ENCODE measurements at regions not wholly inside any gene's neighbourhood (a gene's known extent, or its start where the extent isn't known, plus 50 kb on each side); places are given as distances from the start of the nearest gene placed in this dataset.

- no peaks in the 10 kb centered on the region for H3K9me3 ChIP-seq (ENCODE audit: low read length)
- no peak overlapping the region for H3K9ac ChIP-seq (ENCODE audit: low read length)
- H3K36me3 ChIP-seq (ENCODE audit: insufficient read depth, low read length): no peaks in the 10 kb centered on the region
- H2AFZ ChIP-seq (ENCODE audit: low read length): no peak overlapping the region
- no peak overlapping the region for H3K4me2 ChIP-seq (ENCODE audit: low read depth, low read length, poor library complexity, severe bottlenecking)
- H3K4me1 ChIP-seq (ENCODE audit: low read length): peaks cover 9% of the 10 kb centered on the region; the same call in 1 of the 2 replicates
- DNase-seq: no peak
- H3K27me3 ChIP-seq (ENCODE audit: low read length): no peaks in the 10 kb centered on the region
- no peak overlapping the region for H3K27ac ChIP-seq (ENCODE audit: low read length)
- no peak overlapping the region for H3K4me3 ChIP-seq (ENCODE audit: low read length)
- H4K20me1 ChIP-seq (ENCODE audit: insufficient read depth, low read depth, low read length): no peaks in the 10 kb centered on the region
- no peaks in the 10 kb centered on the region for H3K9me2 ChIP-seq (replicated peaks; ENCODE audit: insufficient read depth, low read length)
- no peaks in the 10 kb centered on the region for H3K79me2 ChIP-seq (ENCODE audit: low read length)
Observed at GRCh38 chr2:118312969-118313756, 224.9 kb downstream of the INSIG2 start.

- Histone ChIP-seq H3K9me3 (ENCODE audit: low read length) (no peaks in the 10 kb centered on the region), H3K9ac (ENCODE audit: low read length) (peak overlapping the region; percentile 63)
Observed at GRCh38 chr2:118310681-118311429, 222.6 kb downstream of the INSIG2 start.

GRCh38 chr2:118309946-118310680, 221.8 kb downstream of the INSIG2 start:
- H3K4me3 ChIP-seq (ENCODE audit: low read length): peak overlapping the region; percentile 62

More at GRCh38 chr2:118310681-118311429, 222.6 kb downstream of the INSIG2 start:
- no peaks in the 10 kb centered on the region for H3K79me2 ChIP-seq (ENCODE audit: low read length)
- H3K27ac ChIP-seq (ENCODE audit: low read length): no peak overlapping the region
- DNase-seq: no peak
- peak overlapping the region; percentile 64 for H3K4me2 ChIP-seq (ENCODE audit: low read depth, low read length, poor library complexity, severe bottlenecking)
- peak overlapping the region; percentile 62 for H3K4me3 ChIP-seq (ENCODE audit: low read length)
- no peaks in the 10 kb centered on the region for H3K36me3 ChIP-seq (ENCODE audit: insufficient read depth, low read length)
- H2AFZ ChIP-seq (ENCODE audit: low read length): peak overlapping the region; percentile 91; the same call in 1 of the 2 replicates
- H3K27me3 ChIP-seq (ENCODE audit: low read length): no peaks in the 10 kb centered on the region
- no peaks in the 10 kb centered on the region for H4K20me1 ChIP-seq (ENCODE audit: insufficient read depth, low read depth, low read length)
- no peaks in the 10 kb centered on the region for H3K9me2 ChIP-seq (replicated peaks; ENCODE audit: insufficient read depth, low read length)
- peaks cover 9% of the 10 kb centered on the region; the same call in 1 of the 2 replicates for H3K4me1 ChIP-seq (ENCODE audit: low read length)

GRCh38 chr2:118309257-118309945, 221.1 kb downstream of the INSIG2 start:
- peak overlapping the region; percentile 64 for H3K4me2 ChIP-seq (ENCODE audit: low read depth, low read length, poor library complexity, severe bottlenecking)
- H3K79me2 ChIP-seq (ENCODE audit: low read length): no peaks in the 10 kb centered on the region
- peak overlapping the region; percentile 63; the same call in 1 of the 2 replicates for H3K9ac ChIP-seq (ENCODE audit: low read length)
- H3K9me2 ChIP-seq (replicated peaks; ENCODE audit: insufficient read depth, low read length): no peaks in the 10 kb centered on the region
- peak overlapping the region; percentile 62 for H3K4me3 ChIP-seq (ENCODE audit: low read length)
- H3K27me3 ChIP-seq (ENCODE audit: low read length): no peaks in the 10 kb centered on the region
- H2AFZ ChIP-seq (ENCODE audit: low read length): peak overlapping the region; percentile 91
- no peaks in the 10 kb centered on the region for H4K20me1 ChIP-seq (ENCODE audit: insufficient read depth, low read depth, low read length)
- no peak overlapping the region for H3K27ac ChIP-seq (ENCODE audit: low read length)
- no peaks in the 10 kb centered on the region for H3K36me3 ChIP-seq (ENCODE audit: insufficient read depth, low read length)
- H3K4me1 ChIP-seq (ENCODE audit: low read length): peaks cover 9% of the 10 kb centered on the region; the same call in 1 of the 2 replicates
- no peaks in the 10 kb centered on the region for H3K9me3 ChIP-seq (ENCODE audit: low read length)
- no peak for DNase-seq

More at GRCh38 chr2:118309946-118310680, 221.8 kb downstream of the INSIG2 start:
- Histone ChIP-seq H3K36me3 (ENCODE audit: insufficient read depth, low read length) (no peaks in the 10 kb centered on the region), H3K27me3 (ENCODE audit: low read length) (no peaks in the 10 kb centered on the region), H3K4me2 (ENCODE audit: low read depth, low read length, poor library complexity, severe bottlenecking) (peak overlapping the region; percentile 64), H3K9ac (ENCODE audit: low read length) (peak overlapping the region; percentile 63), H3K9me2 (replicated peaks; ENCODE audit: insufficient read depth, low read length) (no peaks in the 10 kb centered on the region), H4K20me1 (ENCODE audit: insufficient read depth, low read depth, low read length) (no peaks in the 10 kb centered on the region), H3K4me1 (ENCODE audit: low read length) (peaks cover 9% of the 10 kb centered on the region; the same call in 1 of the 2 replicates), H3K9me3 (ENCODE audit: low read length) (no peaks in the 10 kb centered on the region), H3K27ac (ENCODE audit: low read length) (no peak overlapping the region), H2AFZ (ENCODE audit: low read length) (peak overlapping the region; percentile 91), H3K79me2 (ENCODE audit: low read length) (no peaks in the 10 kb centered on the region)
- peak; percentile 64 for DNase-seq

GRCh38 chr2:118307864-118308263, 219.6 kb downstream of the INSIG2 start:
- H3K4me2 ChIP-seq (ENCODE audit: low read depth, low read length, poor library complexity, severe bottlenecking): no peak overlapping the region
- H3K27me3 ChIP-seq (ENCODE audit: low read length): no peaks in the 10 kb centered on the region
- 0 out of 2 replicates have a peak, but pooled peaks cover 3% of the 10 kb centered on the region for H3K4me1 ChIP-seq (ENCODE audit: low read length)
- no peaks in the 10 kb centered on the region for H3K36me3 ChIP-seq (ENCODE audit: insufficient read depth, low read length)
- H3K9me3 ChIP-seq (ENCODE audit: low read length): no peaks in the 10 kb centered on the region
- H3K79me2 ChIP-seq (ENCODE audit: low read length): no peaks in the 10 kb centered on the region
- no peak overlapping the region for H3K9ac ChIP-seq (ENCODE audit: low read length)
- H2AFZ ChIP-seq (ENCODE audit: low read length): no peak overlapping the region
- DNase-seq: no peak
- H3K9me2 ChIP-seq (replicated peaks; ENCODE audit: insufficient read depth, low read length): no peaks in the 10 kb centered on the region
- no peak overlapping the region for H3K27ac ChIP-seq (ENCODE audit: low read length)
- no peaks in the 10 kb centered on the region for H4K20me1 ChIP-seq (ENCODE audit: insufficient read depth, low read depth, low read length)
- no peak overlapping the region for H3K4me3 ChIP-seq (ENCODE audit: low read length)

- Histone ChIP-seq H2AFZ (ENCODE audit: low read length) (no peak overlapping the region), H4K20me1 (ENCODE audit: insufficient read depth, low read depth, low read length) (no peaks in the 10 kb centered on the region)
Observed at GRCh38 chr2:118301248-118301647, 213.0 kb downstream of the INSIG2 start.

GRCh38 chr2:118300832-118301231, 212.6 kb downstream of the INSIG2 start:
- H3K9me2 ChIP-seq (replicated peaks; ENCODE audit: insufficient read depth, low read length): no peaks in the 10 kb centered on the region
- no peaks in the 10 kb centered on the region for H4K20me1 ChIP-seq (ENCODE audit: insufficient read depth, low read depth, low read length)
- H3K36me3 ChIP-seq (ENCODE audit: insufficient read depth, low read length): no peaks in the 10 kb centered on the region
- no peak overlapping the region for H3K27ac ChIP-seq (ENCODE audit: low read length)
- H3K79me2 ChIP-seq (ENCODE audit: low read length): no peaks in the 10 kb centered on the region
- H3K27me3 ChIP-seq (ENCODE audit: low read length): no peaks in the 10 kb centered on the region
- no peak overlapping the region for H2AFZ ChIP-seq (ENCODE audit: low read length)
- DNase-seq: no peak
- H3K4me2 ChIP-seq (ENCODE audit: low read depth, low read length, poor library complexity, severe bottlenecking): no peak overlapping the region
- H3K4me1 ChIP-seq (ENCODE audit: low read length): no peaks in the 10 kb centered on the region
- H3K9me3 ChIP-seq (ENCODE audit: low read length): no peaks in the 10 kb centered on the region
- no peak overlapping the region for H3K4me3 ChIP-seq (ENCODE audit: low read length)
- H3K9ac ChIP-seq (ENCODE audit: low read length): no peak overlapping the region

More at GRCh38 chr2:118301248-118301647, 213.0 kb downstream of the INSIG2 start:
- H3K79me2 ChIP-seq (ENCODE audit: low read length): no peaks in the 10 kb centered on the region
- H3K9me2 ChIP-seq (replicated peaks; ENCODE audit: insufficient read depth, low read length): no peaks in the 10 kb centered on the region
- H3K9me3 ChIP-seq (ENCODE audit: low read length): no peaks in the 10 kb centered on the region
- H3K4me1 ChIP-seq (ENCODE audit: low read length): no peaks in the 10 kb centered on the region
- no peak for DNase-seq
- no peak overlapping the region for H3K27ac ChIP-seq (ENCODE audit: low read length)
- no peak overlapping the region for H3K4me2 ChIP-seq (ENCODE audit: low read depth, low read length, poor library complexity, severe bottlenecking)
- H3K27me3 ChIP-seq (ENCODE audit: low read length): no peaks in the 10 kb centered on the region
- H3K36me3 ChIP-seq (ENCODE audit: insufficient read depth, low read length): no peaks in the 10 kb centered on the region
- H3K4me3 ChIP-seq (ENCODE audit: low read length): no peak overlapping the region
- no peak overlapping the region for H3K9ac ChIP-seq (ENCODE audit: low read length)

Data from Karpas-422 (cell line).